Gastroesophageal sphincter (tissue), 4 donors: ENCODE measurements at regions not wholly inside any gene's neighbourhood (a gene's known extent, or its start where the extent isn't known, plus 50 kb on each side); places are given as distances from the start of the nearest gene placed in this dataset.

ENCODE experiments used
- ATAC-seq: fragments of 150-250 bp; one replicate; pipeline ENCODE4 v1.9.1; 2016; ENCODE audit warnings: mild to moderate bottlenecking, moderate library complexity
- H3K27ac ChIP-seq, 4 donors: fragments of 200-600 bp; sonication (generic) in 3 of 4; 1 replicate in 3 of 4; 2 replicates in 1 of 4; pipeline ENCODE4 v1.5.1; 2016 to 2019
- H3K27me3 ChIP-seq: fragments of 200-600 bp; sonication (generic); one replicate; pipeline ENCODE4 v1.5.1; 2019
- H3K36me3 ChIP-seq, 2 donors: fragments of 200-600 bp; sonication (generic); one replicate each; pipeline ENCODE4 v1.5.1; 2019; ENCODE audit warnings: control low read depth in 1 of 2
- H3K4me1 ChIP-seq, 3 donors: fragments of 200-600 bp; sonication (generic); 1 replicate in 2 of 3; 2 replicates in 1 of 3; pipeline ENCODE4 v1.5.1; 2016 to 2019; ENCODE audit warnings: control low read depth in 2 of 3
- H3K4me3 ChIP-seq, 2 donors: fragments of 200-600 bp; sonication (generic); one replicate each; pipeline ENCODE4 v1.5.1; 2019; ENCODE audit warnings: mild to moderate bottlenecking in 1 of 2, moderate library complexity in 1 of 2
- H3K9me3 ChIP-seq, 3 donors: fragments of 200-600 bp; sonication (generic); one replicate each; pipeline ENCODE4 v1.5.1; 2017 to 2019; ENCODE audit warnings: control low read depth in 2 of 3
- CTCF ChIP-seq, 4 experiments: fragments of 200-600 bp in 2 of 4; fragments of 450-650 bp in 2 of 4; sonication (generic) in 1 of 4; IDR thresholded peaks; one replicate each; pipeline ENCODE4 v1.5.1; 2017 to 2019; ENCODE audit warnings: antibody characterized with exemption in 4 of 4, mild to moderate bottlenecking in 2 of 4, moderate library complexity in 2 of 4
- EP300 ChIP-seq: sonication (generic); formaldehyde crosslinking; IDR thresholded peaks from one replicate; pipeline ENCODE4 v1.6.1; 2017; ENCODE audit warnings: antibody characterized with exemption, mild to moderate bottlenecking
- POLR2A ChIP-seq, 2 donors: fragments of 450-650 bp; IDR thresholded peaks; one replicate each; pipeline ENCODE4 v1.6.1; 2017; ENCODE audit warnings: antibody characterized with exemption in 2 of 2, mild to moderate bottlenecking in 2 of 2, moderate library complexity in 1 of 2
- POLR2AphosphoS5 ChIP-seq: sonication (generic); formaldehyde crosslinking; IDR thresholded peaks from one replicate; pipeline ENCODE4 v1.6.1; 2017; ENCODE audit warnings: antibody characterized with exemption
- WGBS, 2 donors: methylation state at CpG; one replicate each; pipeline ENCODE4 v1.1.5; 2018; ENCODE audit warnings: low coverage in 1 of 2; 5-methylcytosine and 5-hydroxymethylcytosine counted together

GRCh38 chrX:9273744-9274143 is 191.1 kb upstream of the TBL1X start:
- H3K27me3 ChIP-seq, result no peaks in the 10 kb centered on the region
- ATAC-seq, result no peak
- WGBS, 2 donors, result 88 to 100% methylated on average over 1 of the region's 1 CpG
- H3K9me3 ChIP-seq, result no peaks in the 10 kb centered on the region
- no peak overlapping the region for H3K27ac ChIP-seq
- H3K4me1 ChIP-seq, result no peaks in the 10 kb centered on the region
- TF ChIP-seq POLR2AphosphoS5 (no peak), EP300 (no peak), POLR2A (IDR thresholded peaks at IDR 0.05) (no peak), CTCF (IDR thresholded peaks at IDR 0.05) (no peak)
- no peak overlapping the region for H3K4me3 ChIP-seq
- H3K36me3 ChIP-seq, result no peaks in the 10 kb centered on the region

GRCh38 chrX:9278475-9279233 is 186.2 kb upstream of the TBL1X start:
- ATAC-seq, result no peak

GRCh38 chrX:9279234-9279544 is 185.7 kb upstream of the TBL1X start:
- H3K36me3 ChIP-seq, result no peaks in the 10 kb centered on the region
- H3K27me3 ChIP-seq, result no peaks in the 10 kb centered on the region
- ATAC-seq, result no peak
- no peak overlapping the region for H3K4me3 ChIP-seq
- TF ChIP-seq POLR2AphosphoS5 (no peak), EP300 (no peak), POLR2A (IDR thresholded peaks at IDR 0.05) (no peak), CTCF (IDR thresholded peaks at IDR 0.05) (no peak)
- 29 to 37% methylated on average over 3 of the region's 3 CpGs for WGBS, 2 donors
- H3K4me1 ChIP-seq, result no peaks in the 10 kb centered on the region
- H3K9me3 ChIP-seq, result no peaks in the 10 kb centered on the region
- peak overlapping the region in 1 of 4 donors; percentile 1 for H3K27ac ChIP-seq

More at GRCh38 chrX:9278475-9279233, 186.2 kb upstream of the TBL1X start:
- WGBS, 2 donors, result 50 to 70% methylated on average over 6 of the region's 7 CpGs
- Histone ChIP-seq H3K27me3 (no peaks in the 10 kb centered on the region), H3K36me3 (no peaks in the 10 kb centered on the region), H3K4me3 (no peak overlapping the region), H3K27ac (peak overlapping the region in 1 of 4 donors; percentile 1), H3K4me1 (no peaks in the 10 kb centered on the region), H3K9me3 (no peaks in the 10 kb centered on the region)
- no peak for TF ChIP-seq EP300
- TF ChIP-seq POLR2A (IDR thresholded peaks at IDR 0.05), result no peak
- TF ChIP-seq POLR2AphosphoS5, result no peak
- TF ChIP-seq CTCF (IDR thresholded peaks at IDR 0.05), result no peak

GRCh38 chrX:9280831-9281230 is 184.0 kb upstream of the TBL1X start:
- 100% methylated on average over 1 of the region's 6 CpGs for WGBS, 2 donors
- H3K36me3 ChIP-seq, result no peaks in the 10 kb centered on the region
- no peaks in the 10 kb centered on the region for H3K4me1 ChIP-seq
- no peaks in the 10 kb centered on the region for H3K9me3 ChIP-seq
- no peak for ATAC-seq
- no peak for TF ChIP-seq POLR2A (IDR thresholded peaks at IDR 0.05)
- TF ChIP-seq EP300, result no peak
- no peak for TF ChIP-seq CTCF (IDR thresholded peaks at IDR 0.05)
- TF ChIP-seq POLR2AphosphoS5, result no peak
- no peak overlapping the region for H3K4me3 ChIP-seq
- no peak overlapping the region for H3K27ac ChIP-seq
- no peaks in the 10 kb centered on the region for H3K27me3 ChIP-seq

- TF ChIP-seq POLR2AphosphoS5 (no peak), CTCF (IDR thresholded peaks at IDR 0.05) (no peak), POLR2A (IDR thresholded peaks at IDR 0.05) (no peak), EP300 (no peak)
- Histone ChIP-seq H3K4me3 (no peak overlapping the region), H3K27me3 (no peaks in the 10 kb centered on the region), H3K4me1 (no peaks in the 10 kb centered on the region), H3K27ac (no peak overlapping the region), H3K9me3 (no peaks in the 10 kb centered on the region), H3K36me3 (no peaks in the 10 kb centered on the region)
- 67 to 73% methylated on average over 1 to 2 of the region's 2 CpGs for WGBS, 2 donors
- no peak for ATAC-seq
Measured at GRCh38 chrX:9282325-9282724, 182.5 kb upstream of the TBL1X start.
